ENCODE measurements at regions not wholly inside any gene's neighbourhood (a gene's known extent, or its start where the extent isn't known, plus 50 kb on each side); places are given as distances from the start of the nearest gene placed in this dataset.
"Not testable (repeated sequence)": the region's sequence is repeated elsewhere in the genome, so short reads cannot be mapped to it uniquely, and the experiment has no call there.

GRCh38 chr20:30175681-30176080 lies 1081.8 kb upstream of the DEFB115 start:
- DNase-seq (peak in 1 of 14 experiments; percentile 2), ATAC-seq (ENCODE audit: poor library complexity) (no peak)
- intact Hi-C loops (cut with DNase I, micrococcal nuclease): no loop called here
- H3K4me3 Mint-ChIP-seq: no peak overlapping the region
- ChIA-PET CTCF (no interaction called here), POLR2A (no interaction called here)
- no peaks in the 10 kb centered on the region for H3K4me1 Mint-ChIP-seq (ENCODE audit: low read depth)
- Histone ChIP-seq H3K4me3 (ENCODE audit: low read length) (no peak overlapping the region), H3K36me3 (ENCODE audit: insufficient read depth, low read length) (no peaks in the 10 kb centered on the region), H3K27me3 (ENCODE audit: control insufficient read depth in 1 of 2, insufficient read depth in 2 of 2, low read length in 2 of 2) (no peaks in the 10 kb centered on the region), H3K27ac (ENCODE audit: low read depth in 1 of 2, low read length in 2 of 2) (no peak overlapping the region), H3K4me1 (ENCODE audit: insufficient read depth, low read length) (no peaks in the 10 kb centered on the region), H3K9me3 (ENCODE audit: control insufficient read depth in 1 of 2, insufficient read depth in 1 of 2, low read length in 2 of 2) (peaks cover 0 to 6% of the 10 kb centered on the region in 2 experiments)
- no peak overlapping the region for H3K27ac Mint-ChIP-seq
- H3K27me3 Mint-ChIP-seq: no peaks in the 10 kb centered on the region
- H3K9me3 Mint-ChIP-seq: peaks cover 2% of the 10 kb centered on the region
- TF ChIP-seq CTCF (IDR thresholded peaks at IDR 0.05): no peak
- H3K36me3 Mint-ChIP-seq (ENCODE audit: low read depth): no peaks in the 10 kb centered on the region

GRCh38 chr20:30183124-30183523 lies 1074.3 kb upstream of the DEFB115 start:
- H3K4me1 ChIP-seq (ENCODE audit: insufficient read depth, low read length); intact Hi-C loops (cut with DNase I, micrococcal nuclease); H3K27me3 ChIP-seq (ENCODE audit: control insufficient read depth in 1 of 2, insufficient read depth in 2 of 2, low read length in 2 of 2); H3K4me3 Mint-ChIP-seq; H3K27me3 Mint-ChIP-seq; POLR2A ChIA-PET; CTCF ChIA-PET; H3K36me3 Mint-ChIP-seq (ENCODE audit: low read depth); ATAC-seq (ENCODE audit: poor library complexity); H3K27ac ChIP-seq (ENCODE audit: low read depth in 1 of 2, low read length in 2 of 2); H3K27ac Mint-ChIP-seq; H3K4me1 Mint-ChIP-seq (ENCODE audit: low read depth); H3K9me3 Mint-ChIP-seq; DNase-seq; H3K36me3 ChIP-seq (ENCODE audit: insufficient read depth, low read length); H3K4me3 ChIP-seq (ENCODE audit: low read length); H3K9me3 ChIP-seq (ENCODE audit: control insufficient read depth in 1 of 2, insufficient read depth in 1 of 2, low read length in 2 of 2): not testable (repeated sequence)

- H3K27ac Mint-ChIP-seq; H3K27me3 Mint-ChIP-seq; H3K4me1 ChIP-seq (ENCODE audit: insufficient read depth, low read length); H3K36me3 ChIP-seq (ENCODE audit: insufficient read depth, low read length); POLR2A ChIA-PET; CTCF ChIA-PET; H3K4me3 ChIP-seq (ENCODE audit: low read length); H3K9me3 ChIP-seq (ENCODE audit: control insufficient read depth in 1 of 2, insufficient read depth in 1 of 2, low read length in 2 of 2); H3K27me3 ChIP-seq (ENCODE audit: control insufficient read depth in 1 of 2, insufficient read depth in 2 of 2, low read length in 2 of 2); DNase-seq; ATAC-seq (ENCODE audit: poor library complexity); H3K36me3 Mint-ChIP-seq (ENCODE audit: low read depth); H3K4me3 Mint-ChIP-seq; intact Hi-C loops (cut with DNase I, micrococcal nuclease); H3K27ac ChIP-seq (ENCODE audit: low read depth in 1 of 2, low read length in 2 of 2); H3K4me1 Mint-ChIP-seq (ENCODE audit: low read depth); H3K9me3 Mint-ChIP-seq: not testable (repeated sequence)
These were observed 1065.7 kb upstream of the DEFB115 start for GRCh38 chr20:30191785-30192184.

GRCh38 chr20:30234477-30234876 lies 1023.0 kb upstream of the DEFB115 start:
- H3K4me3 Mint-ChIP-seq; DNase-seq; H3K9me3 Mint-ChIP-seq; H3K27me3 ChIP-seq (ENCODE audit: control insufficient read depth in 1 of 2, insufficient read depth in 2 of 2, low read length in 2 of 2); H3K27ac Mint-ChIP-seq; ATAC-seq (ENCODE audit: poor library complexity); H3K9me3 ChIP-seq (ENCODE audit: control insufficient read depth in 1 of 2, insufficient read depth in 1 of 2, low read length in 2 of 2); H3K36me3 Mint-ChIP-seq (ENCODE audit: low read depth); H3K4me1 ChIP-seq (ENCODE audit: insufficient read depth, low read length); H3K4me1 Mint-ChIP-seq (ENCODE audit: low read depth); H3K27ac ChIP-seq (ENCODE audit: low read depth in 1 of 2, low read length in 2 of 2); POLR2A ChIA-PET; CTCF ChIA-PET; intact Hi-C loops (cut with DNase I, micrococcal nuclease); H3K4me3 ChIP-seq (ENCODE audit: low read length); H3K27me3 Mint-ChIP-seq; H3K36me3 ChIP-seq (ENCODE audit: insufficient read depth, low read length): not testable (repeated sequence)

- DNase-seq; H3K27ac ChIP-seq (ENCODE audit: low read depth in 1 of 2, low read length in 2 of 2); H3K36me3 ChIP-seq (ENCODE audit: insufficient read depth, low read length); H3K4me3 ChIP-seq (ENCODE audit: low read length); POLR2A ChIA-PET; H3K9me3 ChIP-seq (ENCODE audit: control insufficient read depth in 1 of 2, insufficient read depth in 1 of 2, low read length in 2 of 2); H3K27ac Mint-ChIP-seq; CTCF ChIA-PET; H3K4me3 Mint-ChIP-seq; H3K4me1 ChIP-seq (ENCODE audit: insufficient read depth, low read length); intact Hi-C loops (cut with DNase I, micrococcal nuclease); H3K9me3 Mint-ChIP-seq; H3K36me3 Mint-ChIP-seq (ENCODE audit: low read depth); ATAC-seq (ENCODE audit: poor library complexity); H3K27me3 ChIP-seq (ENCODE audit: control insufficient read depth in 1 of 2, insufficient read depth in 2 of 2, low read length in 2 of 2); H3K27me3 Mint-ChIP-seq: not testable (repeated sequence)
- peaks cover 15% of the 10 kb centered on the region for H3K4me1 Mint-ChIP-seq (ENCODE audit: low read depth)
These were observed 982.4 kb upstream of the DEFB115 start for GRCh38 chr20:30275073-30275472.
